ENCODE measurements at regions not wholly inside any gene's neighbourhood (a gene's known extent, or its start where the extent isn't known, plus 50 kb on each side); places are given as distances from the start of the nearest gene placed in this dataset.

DNA sequence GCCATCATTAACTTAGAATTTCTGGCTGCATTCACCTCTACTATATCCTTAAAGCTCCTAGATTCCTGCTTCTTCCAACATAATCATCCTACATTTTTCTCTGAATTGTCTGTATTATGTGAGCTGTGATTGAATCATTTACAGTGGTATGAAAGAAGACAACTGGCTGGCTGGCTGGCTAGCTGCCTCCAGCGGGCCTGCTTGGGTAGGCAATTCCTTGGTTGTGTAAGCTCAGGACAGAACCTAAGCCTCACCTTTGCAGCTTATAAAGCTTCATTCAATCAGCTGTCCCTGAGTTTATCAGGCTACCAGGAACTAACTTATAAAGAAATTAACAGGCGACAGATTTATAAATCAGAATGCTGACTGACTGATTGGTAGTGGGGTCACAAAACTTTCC lies 162.7 kb upstream of the NR3C1 start:
- DNase-seq (ENCODE audit: extremely low spot score, unreplicated experiment): no peak
- Mint-ChIP-seq H3K27ac (no peak overlapping the region), H3K36me3 (no peaks in the 10 kb centered on the region), H3K4me1 (ENCODE audit: unreplicated experiment) (peaks cover 8% of the 10 kb centered on the region), H3K27me3 (no peaks in the 10 kb centered on the region), H3K4me3 (no peak overlapping the region), H3K9me3 (no peaks in the 10 kb centered on the region)
- TF ChIP-seq, protein P1, sequence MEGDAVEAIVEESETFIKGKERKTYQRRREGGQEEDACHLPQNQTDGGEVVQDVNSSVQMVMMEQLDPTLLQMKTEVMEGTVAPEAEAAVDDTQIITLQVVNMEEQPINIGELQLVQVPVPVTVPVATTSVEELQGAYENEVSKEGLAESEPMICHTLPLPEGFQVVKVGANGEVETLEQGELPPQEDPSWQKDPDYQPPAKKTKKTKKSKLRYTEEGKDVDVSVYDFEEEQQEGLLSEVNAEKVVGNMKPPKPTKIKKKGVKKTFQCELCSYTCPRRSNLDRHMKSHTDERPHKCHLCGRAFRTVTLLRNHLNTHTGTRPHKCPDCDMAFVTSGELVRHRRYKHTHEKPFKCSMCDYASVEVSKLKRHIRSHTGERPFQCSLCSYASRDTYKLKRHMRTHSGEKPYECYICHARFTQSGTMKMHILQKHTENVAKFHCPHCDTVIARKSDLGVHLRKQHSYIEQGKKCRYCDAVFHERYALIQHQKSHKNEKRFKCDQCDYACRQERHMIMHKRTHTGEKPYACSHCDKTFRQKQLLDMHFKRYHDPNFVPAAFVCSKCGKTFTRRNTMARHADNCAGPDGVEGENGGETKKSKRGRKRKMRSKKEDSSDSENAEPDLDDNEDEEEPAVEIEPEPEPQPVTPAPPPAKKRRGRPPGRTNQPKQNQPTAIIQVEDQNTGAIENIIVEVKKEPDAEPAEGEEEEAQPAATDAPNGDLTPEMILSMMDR (conservative IDR thresholded peaks at IDR 0.05): no peak

DNA sequence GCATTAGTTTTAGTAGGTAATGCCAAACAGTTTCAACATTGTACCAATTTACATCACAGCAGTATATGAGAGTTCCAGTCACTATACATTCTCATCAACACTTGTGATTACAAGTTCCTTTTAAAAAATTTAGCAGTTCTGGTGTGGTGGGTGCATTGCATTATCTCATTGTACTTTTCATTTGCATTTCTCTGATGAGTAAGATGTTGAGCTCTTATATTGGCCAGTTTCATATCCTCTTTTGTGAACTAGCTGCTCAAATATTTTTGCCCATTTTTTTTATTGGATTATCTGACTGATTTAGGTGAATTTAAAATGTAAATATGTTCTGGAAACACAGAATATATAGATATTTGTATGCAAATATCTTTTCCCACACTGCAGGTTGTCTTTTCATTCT lies 160.9 kb upstream of the NR3C1 start:
- no peak overlapping the region for H3K4me3 Mint-ChIP-seq
- TF ChIP-seq, protein P1 (conservative IDR thresholded peaks at IDR 0.05): no peak
- no peaks in the 10 kb centered on the region for H3K4me1 Mint-ChIP-seq (ENCODE audit: unreplicated experiment)

DNA sequence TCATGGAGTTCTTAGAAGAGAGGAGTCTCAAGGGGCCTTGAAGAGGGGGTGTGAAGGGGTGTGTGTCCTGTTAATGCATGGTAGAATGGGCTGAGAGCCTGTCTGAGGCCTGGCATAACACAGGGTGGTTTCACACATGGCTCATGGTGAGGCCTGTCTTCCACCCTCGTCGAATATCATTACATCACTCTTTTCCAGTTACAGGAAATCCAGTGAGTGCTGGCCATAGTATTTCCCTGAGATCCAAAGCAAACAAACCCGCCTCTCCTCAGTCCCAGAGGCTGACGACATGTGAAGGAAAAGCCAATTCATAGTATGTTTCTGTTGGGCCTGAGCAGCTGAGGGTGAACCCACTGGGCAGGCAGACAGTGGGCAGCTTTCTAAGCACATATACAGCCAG lies 159.4 kb upstream of the NR3C1 start:
- H3K36me3 Mint-ChIP-seq: no peaks in the 10 kb centered on the region
- H3K9me3 Mint-ChIP-seq: no peaks in the 10 kb centered on the region
- no peak for DNase-seq (ENCODE audit: extremely low spot score, unreplicated experiment)
- TF ChIP-seq, protein P1 (conservative IDR thresholded peaks at IDR 0.05): no peak
- H3K4me1 Mint-ChIP-seq (ENCODE audit: unreplicated experiment): peaks cover 9% of the 10 kb centered on the region
- H3K27ac Mint-ChIP-seq: no peak overlapping the region
- no peak overlapping the region for H3K4me3 Mint-ChIP-seq
- H3K27me3 Mint-ChIP-seq: no peaks in the 10 kb centered on the region

More for the DNA sequence above, 160.9 kb upstream of the NR3C1 start:
- H3K9me3 Mint-ChIP-seq: no peaks in the 10 kb centered on the region
- DNase-seq (ENCODE audit: extremely low spot score, unreplicated experiment): no peak
- H3K27ac Mint-ChIP-seq: no peak overlapping the region
- no peaks in the 10 kb centered on the region for H3K36me3 Mint-ChIP-seq
- no peaks in the 10 kb centered on the region for H3K27me3 Mint-ChIP-seq

DNA sequence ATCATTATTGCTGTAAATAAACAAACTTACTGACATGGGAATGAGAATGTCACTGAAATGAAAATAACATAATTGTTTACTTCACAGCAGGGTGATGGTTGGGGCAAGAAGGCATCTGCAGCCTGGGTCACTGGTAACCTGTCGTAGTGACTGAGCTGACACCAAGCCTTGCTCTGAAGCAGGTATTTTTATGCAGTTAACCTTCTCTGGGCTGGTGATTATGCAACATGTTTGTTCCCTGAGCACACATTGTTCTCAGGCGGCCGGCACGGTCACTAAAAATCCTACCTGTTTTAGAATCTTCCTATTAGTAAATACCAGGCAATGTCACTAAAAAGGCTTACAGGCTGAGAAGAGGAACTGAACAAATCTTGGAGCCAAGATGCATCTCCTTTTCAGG lies 157.7 kb upstream of the NR3C1 start:
- no peak overlapping the region for H3K4me3 Mint-ChIP-seq
- H3K27ac Mint-ChIP-seq: no peak overlapping the region
- no peaks in the 10 kb centered on the region for H3K27me3 Mint-ChIP-seq
- DNase-seq (ENCODE audit: extremely low spot score, unreplicated experiment): no peak
- H3K4me1 Mint-ChIP-seq (ENCODE audit: unreplicated experiment): peaks cover 21% of the 10 kb centered on the region
- no peaks in the 10 kb centered on the region for H3K36me3 Mint-ChIP-seq
- no peaks in the 10 kb centered on the region for H3K9me3 Mint-ChIP-seq
- TF ChIP-seq, protein P1 (conservative IDR thresholded peaks at IDR 0.05): no peak

DNA sequence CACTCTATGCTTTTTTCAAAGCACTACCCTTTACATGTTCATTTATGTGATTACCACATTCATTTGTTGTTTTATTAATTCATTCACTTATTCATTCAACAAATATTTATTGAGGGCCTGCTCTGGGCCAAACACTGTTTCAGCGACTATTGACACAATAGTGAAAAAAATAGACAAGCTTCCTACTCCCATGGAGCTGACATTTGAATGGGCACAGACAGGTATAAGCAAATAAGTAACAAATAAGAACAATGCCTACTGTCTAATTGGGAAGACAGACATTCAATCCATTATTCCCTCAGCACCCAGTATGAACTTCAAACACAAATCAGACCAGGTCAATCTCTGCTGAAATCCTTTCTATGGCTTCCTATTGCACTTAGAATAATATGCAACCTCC lies 156.9 kb upstream of the NR3C1 start:
- no peak overlapping the region for H3K27ac Mint-ChIP-seq
- H3K27me3 Mint-ChIP-seq: no peaks in the 10 kb centered on the region
- no peaks in the 10 kb centered on the region for H3K9me3 Mint-ChIP-seq
- no peak overlapping the region for H3K4me3 Mint-ChIP-seq
- H3K4me1 Mint-ChIP-seq (ENCODE audit: unreplicated experiment): peaks cover 21% of the 10 kb centered on the region
- TF ChIP-seq, protein P1 (conservative IDR thresholded peaks at IDR 0.05): no peak
- DNase-seq (ENCODE audit: extremely low spot score, unreplicated experiment): no peak
- H3K36me3 Mint-ChIP-seq: no peaks in the 10 kb centered on the region

DNA sequence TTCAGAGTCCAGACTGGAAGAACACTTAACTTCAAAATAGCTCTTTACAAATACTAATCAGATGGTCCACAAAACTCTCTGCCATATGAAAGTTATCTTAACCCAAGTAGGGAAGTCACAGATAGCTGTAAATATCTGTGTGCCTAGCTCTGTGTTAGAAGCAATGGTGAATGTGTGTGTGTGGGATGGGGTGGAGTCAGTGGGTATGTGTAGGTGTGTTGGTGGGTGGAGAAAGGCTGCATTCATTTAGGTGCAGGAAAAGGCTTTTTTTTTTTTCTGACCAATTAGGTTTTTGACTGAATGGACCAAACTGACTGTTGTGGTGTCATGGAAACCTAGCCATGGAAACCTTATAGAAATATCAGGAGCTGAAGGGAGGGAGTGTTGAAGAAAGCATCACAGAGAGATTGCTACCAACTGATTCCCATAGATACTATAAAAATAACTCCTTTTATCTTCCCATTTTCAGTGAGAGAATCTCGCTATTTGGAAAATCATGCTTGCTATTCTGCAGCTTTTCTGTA lies 156.2 kb upstream of the NR3C1 start:
- Mint-ChIP-seq H3K27me3 (no peaks in the 10 kb centered on the region), H3K9me3 (no peaks in the 10 kb centered on the region), H3K4me1 (ENCODE audit: unreplicated experiment) (peaks cover 21% of the 10 kb centered on the region), H3K4me3 (no peak overlapping the region), H3K27ac (no peak overlapping the region), H3K36me3 (no peaks in the 10 kb centered on the region)
- DNase-seq (ENCODE audit: extremely low spot score, unreplicated experiment): no peak
- TF ChIP-seq, protein P1 (conservative IDR thresholded peaks at IDR 0.05): no peak

Data from type B pancreatic cell (in vitro differentiated cells).